ENCODE measurements at regions not wholly inside any gene's neighbourhood (a gene's known extent, or its start where the extent isn't known, plus 50 kb on each side); places are given as distances from the start of the nearest gene placed in this dataset.

DNA sequence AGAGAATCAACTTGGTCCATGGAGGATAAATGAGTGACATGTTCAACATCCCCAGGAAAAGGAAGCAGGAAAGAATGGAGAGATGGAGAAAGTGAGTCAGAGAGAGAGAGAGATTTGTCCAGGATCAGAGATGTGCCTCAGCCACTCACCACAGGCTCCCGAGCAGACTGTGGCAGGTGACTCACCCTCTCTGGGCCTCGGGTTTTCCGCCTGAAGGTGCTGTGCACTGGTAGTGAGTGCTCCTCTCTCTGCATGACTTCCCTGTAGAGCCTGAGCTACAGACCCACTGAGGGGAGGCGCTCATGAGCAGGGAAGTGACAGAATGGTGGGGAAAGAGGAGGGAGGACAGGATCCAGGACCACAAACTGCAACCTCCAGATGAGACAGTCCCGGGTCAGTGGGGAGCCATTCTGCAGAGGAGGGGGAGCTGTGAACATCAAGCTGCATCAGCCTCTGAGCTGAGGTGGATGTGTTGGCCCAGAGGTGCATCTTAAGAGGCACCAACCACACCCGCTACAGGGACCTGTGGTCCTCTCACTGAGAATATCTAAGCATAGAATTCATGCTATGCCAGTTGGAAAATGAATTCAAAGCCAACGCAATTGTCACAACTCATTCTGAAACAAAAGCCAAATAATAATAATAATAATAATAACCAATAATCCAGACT is 433.4 kb downstream of the BRD1 start:
- Histone ChIP-seq H3K9me3 (peaks cover 0 to 31% (median 0%) of the 10 kb centered on the region in 4 donors), H3K4me3 (no peak overlapping the region), H3K36me3 (no peaks in the 10 kb centered on the region), H3K27me3 (no peaks in the 10 kb centered on the region), H3K4me1 (no peaks in the 10 kb centered on the region), H3K27ac (no peak overlapping the region)
- DNase-seq (ENCODE audit: low spot score in 2 of 2) = no peak
- 69 to 72% methylated on average over 7 of the region's 7 CpGs for WGBS, 2 donors
- TF ChIP-seq EP300 (IDR thresholded peaks at IDR 0.05) (no peak), POLR2A (IDR thresholded peaks at IDR 0.05) (no peak)
- TF ChIP-seq, protein P1, sequence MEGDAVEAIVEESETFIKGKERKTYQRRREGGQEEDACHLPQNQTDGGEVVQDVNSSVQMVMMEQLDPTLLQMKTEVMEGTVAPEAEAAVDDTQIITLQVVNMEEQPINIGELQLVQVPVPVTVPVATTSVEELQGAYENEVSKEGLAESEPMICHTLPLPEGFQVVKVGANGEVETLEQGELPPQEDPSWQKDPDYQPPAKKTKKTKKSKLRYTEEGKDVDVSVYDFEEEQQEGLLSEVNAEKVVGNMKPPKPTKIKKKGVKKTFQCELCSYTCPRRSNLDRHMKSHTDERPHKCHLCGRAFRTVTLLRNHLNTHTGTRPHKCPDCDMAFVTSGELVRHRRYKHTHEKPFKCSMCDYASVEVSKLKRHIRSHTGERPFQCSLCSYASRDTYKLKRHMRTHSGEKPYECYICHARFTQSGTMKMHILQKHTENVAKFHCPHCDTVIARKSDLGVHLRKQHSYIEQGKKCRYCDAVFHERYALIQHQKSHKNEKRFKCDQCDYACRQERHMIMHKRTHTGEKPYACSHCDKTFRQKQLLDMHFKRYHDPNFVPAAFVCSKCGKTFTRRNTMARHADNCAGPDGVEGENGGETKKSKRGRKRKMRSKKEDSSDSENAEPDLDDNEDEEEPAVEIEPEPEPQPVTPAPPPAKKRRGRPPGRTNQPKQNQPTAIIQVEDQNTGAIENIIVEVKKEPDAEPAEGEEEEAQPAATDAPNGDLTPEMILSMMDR (IDR thresholded peaks at IDR 0.05) = no peak

DNA sequence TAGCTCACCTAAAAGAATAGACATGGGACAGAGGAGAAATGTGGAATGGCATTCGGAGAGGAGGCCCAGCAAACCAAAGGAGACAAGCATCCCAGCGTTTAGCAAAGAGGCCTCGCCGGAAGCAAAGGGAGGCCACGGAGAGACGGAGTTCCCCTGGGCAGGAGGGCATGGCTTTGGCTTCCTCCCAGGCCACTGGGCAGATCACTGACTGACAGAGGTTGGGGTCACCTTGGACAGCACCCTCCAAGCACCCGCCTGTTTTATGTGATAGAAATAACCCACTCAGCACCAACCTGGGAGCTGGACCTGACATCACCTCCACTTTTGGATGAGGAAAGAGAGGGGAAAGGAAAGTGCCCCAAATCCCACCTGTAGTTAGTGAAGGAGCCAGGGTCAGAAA is 434.1 kb downstream of the BRD1 start:
- Histone ChIP-seq H3K4me1 (no peaks in the 10 kb centered on the region), H3K4me3 (no peak overlapping the region), H3K36me3 (no peaks in the 10 kb centered on the region), H3K27ac (no peak overlapping the region), H3K9me3 (peaks cover 0 to 31% (median 0%) of the 10 kb centered on the region in 4 donors), H3K27me3 (no peaks in the 10 kb centered on the region)
- no peak for DNase-seq (ENCODE audit: low spot score in 2 of 2)
- WGBS, 2 donors = 86 to 91% methylated on average over 7 of the region's 7 CpGs
- no peak for TF ChIP-seq POLR2A (IDR thresholded peaks at IDR 0.05)
- TF ChIP-seq EP300 (IDR thresholded peaks at IDR 0.05) = no peak
- TF ChIP-seq, protein P1 (IDR thresholded peaks at IDR 0.05) = no peak

DNA sequence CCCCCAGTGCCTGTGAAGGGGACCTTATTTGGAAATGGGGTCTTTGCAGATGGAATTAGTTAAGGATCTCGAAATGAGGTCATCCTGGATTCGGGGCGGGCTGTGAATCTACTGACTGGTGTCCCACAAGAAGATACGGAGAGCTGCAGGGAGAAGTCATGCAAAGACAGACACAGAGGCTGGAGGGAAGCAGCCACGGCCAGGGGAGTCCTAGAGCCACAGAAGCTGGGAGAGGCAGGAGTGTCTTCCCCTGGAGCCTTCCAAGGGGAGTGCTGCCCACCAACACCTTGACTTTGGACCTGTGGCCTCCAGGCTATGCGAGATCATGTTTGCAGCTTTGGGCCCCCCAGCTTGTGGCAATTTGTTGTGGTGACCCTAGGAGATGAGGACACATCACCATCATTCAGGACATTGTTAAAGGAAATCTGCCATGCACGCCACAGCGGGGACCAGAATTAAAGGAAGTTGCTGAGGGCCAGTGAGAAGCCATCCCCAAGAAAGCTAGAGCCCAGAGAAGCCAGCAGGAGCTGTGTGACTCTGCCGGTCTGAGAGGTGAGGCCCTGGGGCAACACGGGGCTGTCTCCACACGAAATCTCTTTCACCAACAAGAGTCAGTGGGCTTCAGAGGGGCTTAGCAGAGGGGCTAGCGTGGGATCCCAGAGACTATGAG is 434.7 kb downstream of the BRD1 start:
- TF ChIP-seq, protein P1 (IDR thresholded peaks at IDR 0.05) = no peak
- no peak for TF ChIP-seq EP300 (IDR thresholded peaks at IDR 0.05)
- no peak for TF ChIP-seq POLR2A (IDR thresholded peaks at IDR 0.05)
- no peaks in the 10 kb centered on the region for H3K27me3 ChIP-seq
- no peaks in the 10 kb centered on the region for H3K4me1 ChIP-seq
- no peak for DNase-seq (ENCODE audit: low spot score in 2 of 2)
- no peaks in the 10 kb centered on the region for H3K36me3 ChIP-seq
- no peak overlapping the region for H3K4me3 ChIP-seq
- H3K27ac ChIP-seq = no peak overlapping the region
- H3K9me3 ChIP-seq = peaks cover 0 to 30% (median 0%) of the 10 kb centered on the region in 4 donors
- whole genome bisulfite sequencing, 2 donors = 74 to 76% methylated on average over 12 of the region's 12 CpGs

- 75 to 84% methylated on average over 6 of the region's 6 CpGs for WGBS, 2 donors
- H3K4me1 ChIP-seq = no peaks in the 10 kb centered on the region
- no peak overlapping the region for H3K27ac ChIP-seq
- no peaks in the 10 kb centered on the region for H3K36me3 ChIP-seq
- DNase-seq (ENCODE audit: low spot score in 2 of 2) = no peak
- no peak overlapping the region for H3K4me3 ChIP-seq
- TF ChIP-seq POLR2A (IDR thresholded peaks at IDR 0.05) = no peak
- TF ChIP-seq, protein P1 (IDR thresholded peaks at IDR 0.05) = no peak
- no peak for TF ChIP-seq EP300 (IDR thresholded peaks at IDR 0.05)
- peaks cover 0 to 28% (median 0%) of the 10 kb centered on the region in 4 donors for H3K9me3 ChIP-seq
- H3K27me3 ChIP-seq = no peaks in the 10 kb centered on the region
Measured at GRCh38 chr22:49392247-49392646, 435.4 kb downstream of the BRD1 start.

GRCh38 chr22:49391436-49391835 is 436.2 kb downstream of the BRD1 start:
- 79 to 93% methylated on average over 10 to 18 of the region's 18 CpGs for WGBS, 2 donors
- no peak for DNase-seq (ENCODE audit: low spot score in 2 of 2)
- H3K9me3 ChIP-seq = peaks cover 0 to 28% (median 0%) of the 10 kb centered on the region in 4 donors
- H3K4me3 ChIP-seq = no peak overlapping the region
- TF ChIP-seq POLR2A (IDR thresholded peaks at IDR 0.05) = no peak
- TF ChIP-seq, protein P1 (IDR thresholded peaks at IDR 0.05) = no peak
- no peak overlapping the region for H3K27ac ChIP-seq
- H3K36me3 ChIP-seq = no peaks in the 10 kb centered on the region
- H3K4me1 ChIP-seq = no peaks in the 10 kb centered on the region
- H3K27me3 ChIP-seq = no peaks in the 10 kb centered on the region

Data from tibial nerve (tissue), 4 donors.